Gastrocnemius medialis (tissue), 4 donors: ENCODE measurements at regions not wholly inside any gene's neighbourhood (a gene's known extent, or its start where the extent isn't known, plus 50 kb on each side); places are given as distances from the start of the nearest gene placed in this dataset.

ENCODE experiments used
- CTCF ChIP-seq, 5 experiments: fragments of 450-650 bp in 3 of 5; fragments of 200-600 bp in 2 of 5; sonication (generic) in 2 of 5; IDR thresholded peaks in 4 of 5; conservative IDR thresholded peaks in 1 of 5; 1 replicate in 4 of 5; 2 replicates in 1 of 5; pipeline ENCODE4 v1.5.1; 2016 to 2019; ENCODE audit warnings: antibody characterized with exemption in 5 of 5, mild to moderate bottlenecking in 3 of 5, moderate library complexity in 3 of 5
- POLR2A ChIP-seq, 2 donors: fragments of 450-650 bp; IDR thresholded peaks; one replicate each; pipeline ENCODE4 v1.6.1; 2017; ENCODE audit warnings: antibody characterized with exemption in 2 of 2, mild to moderate bottlenecking in 2 of 2, moderate library complexity in 2 of 2

GRCh38 chr6:6986344-6986743 is 121.4 kb upstream of the RREB1 start:
- no peak for TF ChIP-seq POLR2A (IDR thresholded peaks at IDR 0.05)
- TF ChIP-seq CTCF (IDR thresholded peaks at IDR 0.05 in 4 of 5, conservative IDR thresholded peaks at IDR 0.05 in 1 of 5), result no peak
